ENCODE measurements at regions not wholly inside any gene's neighbourhood (a gene's known extent, or its start where the extent isn't known, plus 50 kb on each side); places are given as distances from the start of the nearest gene placed in this dataset.

- TF ChIP-seq CTCF (IDR thresholded peaks at IDR 0.05; ENCODE audit: low read depth, low read length, missing input control) (no peak), GABPA (IDR thresholded peaks at IDR 0.05 in 1 of 2, conservative IDR thresholded peaks at IDR 0.05 in 1 of 2) (no peak), MAX (IDR thresholded peaks at IDR 0.05) (no peak), SP1 (IDR thresholded peaks at IDR 0.05) (no peak), RAD21 (IDR thresholded peaks at IDR 0.05) (no peak), NR2F2 (IDR thresholded peaks at IDR 0.05) (no peak), TAF1 (conservative IDR thresholded peaks at IDR 0.05) (no peak), YY1 (IDR thresholded peaks at IDR 0.05) (no peak), EGR1 (IDR thresholded peaks at IDR 0.05; ENCODE audit: low read depth in 2 of 2) (no peak), REST (IDR thresholded peaks at IDR 0.05) (no peak)
These were observed 84.6 kb upstream of the CASZ1 start for GRCh38 chr1:10881046-10881445.
